ENCODE measurements at regions not wholly inside any gene's neighbourhood (a gene's known extent, or its start where the extent isn't known, plus 50 kb on each side); places are given as distances from the start of the nearest gene placed in this dataset.
A peak's percentile ranks its signal among the peaks of the same experiment; 100 is the strongest.
"Not testable (repeated sequence)": the region's sequence is repeated elsewhere in the genome, so short reads cannot be mapped to it uniquely, and the experiment has no call there.

DNA sequence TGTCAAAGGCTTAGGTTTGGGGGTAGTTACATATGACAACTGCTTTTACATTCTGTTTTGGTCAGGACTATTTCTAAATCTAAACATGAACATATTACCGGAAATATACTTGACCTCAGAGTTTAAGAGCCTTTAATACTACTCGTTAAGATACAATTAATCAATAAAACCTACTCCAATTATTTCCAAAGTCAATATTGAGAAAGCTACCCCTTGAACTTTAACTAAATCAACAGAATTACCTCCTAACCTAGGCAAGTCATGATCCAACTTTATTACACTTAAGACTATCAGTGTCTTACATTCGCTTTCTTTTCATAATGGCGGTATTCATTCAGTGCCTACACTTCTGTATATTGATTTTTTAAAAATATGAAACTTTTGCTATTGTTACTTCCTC lies 107.7 kb downstream of the RAP2B start:
- no peak for DNase-seq

DNA sequence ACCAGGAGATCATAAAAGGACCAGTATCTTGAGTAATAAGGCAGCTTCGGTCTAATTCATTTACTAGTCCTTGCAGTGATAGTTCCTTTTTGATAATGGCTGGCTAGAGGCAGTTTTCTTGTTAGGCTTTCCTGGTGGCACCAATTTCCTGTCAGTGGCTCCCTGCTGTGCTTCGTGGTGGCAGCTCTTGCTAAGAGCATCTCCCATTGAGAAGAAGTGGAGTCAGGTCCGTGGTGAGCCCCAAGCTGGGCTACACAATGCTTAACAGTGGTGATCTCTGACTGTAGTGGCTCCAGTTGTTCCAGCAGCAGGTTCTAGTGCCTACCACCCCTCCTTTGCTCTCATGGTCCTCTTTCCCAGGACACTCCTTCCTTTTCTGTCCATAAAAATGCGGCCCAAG lies 111.2 kb downstream of the RAP2B start:
- DNase-seq, result no peak

DNA sequence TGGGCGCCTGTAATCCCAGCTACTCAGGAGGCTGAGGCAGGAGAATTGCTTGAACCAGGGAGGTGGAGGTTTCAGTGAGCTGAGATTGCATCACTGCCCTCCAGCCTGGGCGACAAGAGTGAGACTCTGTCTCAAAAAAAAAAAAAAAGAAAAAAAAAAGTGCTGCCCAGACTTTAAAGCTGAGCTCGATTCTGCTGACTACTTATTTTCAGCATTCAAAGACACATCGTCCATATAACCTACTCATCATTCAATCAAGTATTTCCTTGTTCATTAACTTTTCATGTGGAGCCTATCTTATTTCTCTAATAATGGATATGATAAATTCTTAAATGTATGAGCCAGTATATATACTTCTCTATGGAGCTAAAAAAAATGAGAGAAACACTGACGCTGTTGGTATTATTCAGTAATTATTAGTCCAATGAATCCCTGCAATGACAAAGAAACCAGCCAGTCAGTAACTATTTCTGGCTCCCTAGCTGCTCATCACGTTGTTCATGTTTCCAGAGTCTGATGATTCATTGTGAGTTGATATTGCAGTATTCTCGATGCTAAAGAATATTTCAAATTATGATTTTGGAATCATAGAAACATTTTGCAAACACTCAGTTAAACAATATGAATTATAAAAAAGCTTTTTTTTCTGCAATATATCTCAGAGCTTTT lies 111.9 kb downstream of the RAP2B start:
- DNase-seq, result peak; percentile 76

DNA sequence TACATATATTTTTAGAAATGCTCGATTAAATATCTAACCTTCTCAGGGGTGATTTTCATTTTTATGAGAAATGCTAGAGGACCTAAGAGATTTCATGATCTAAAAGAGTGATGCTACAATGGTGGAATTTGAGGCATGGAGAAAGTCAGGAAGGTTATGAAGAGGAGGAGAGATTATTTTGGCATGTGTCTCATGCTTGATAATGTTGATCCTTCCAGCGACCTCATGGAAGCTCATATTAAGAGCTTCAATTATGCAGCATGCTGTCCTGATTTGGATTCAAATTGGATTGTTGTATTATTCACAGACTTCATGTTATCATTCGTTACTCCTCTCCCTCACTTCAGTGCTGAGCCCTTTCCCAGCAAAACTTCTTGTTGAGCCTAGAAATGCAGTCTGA lies 112.5 kb downstream of the RAP2B start:
- peak; percentile 47 for DNase-seq

DNA sequence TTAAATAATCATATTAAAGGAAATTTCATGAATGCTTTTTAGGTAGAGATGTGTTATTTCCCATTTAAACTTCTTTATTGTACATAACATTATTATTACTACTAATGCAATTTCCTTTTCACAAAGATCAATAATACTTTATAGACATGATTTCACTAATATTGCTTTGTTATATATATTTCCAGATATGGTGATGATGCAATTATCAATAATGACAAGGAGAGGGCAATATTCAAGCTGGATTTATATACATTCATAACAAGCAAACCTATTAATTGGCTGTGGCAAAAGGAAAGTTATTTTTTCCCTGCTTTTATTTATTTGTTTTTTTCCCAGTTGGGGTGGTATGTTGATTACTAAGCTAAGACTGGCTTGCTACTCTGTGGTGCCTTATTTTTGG lies 113.5 kb downstream of the RAP2B start:
- DNase-seq, result no peak

DNA sequence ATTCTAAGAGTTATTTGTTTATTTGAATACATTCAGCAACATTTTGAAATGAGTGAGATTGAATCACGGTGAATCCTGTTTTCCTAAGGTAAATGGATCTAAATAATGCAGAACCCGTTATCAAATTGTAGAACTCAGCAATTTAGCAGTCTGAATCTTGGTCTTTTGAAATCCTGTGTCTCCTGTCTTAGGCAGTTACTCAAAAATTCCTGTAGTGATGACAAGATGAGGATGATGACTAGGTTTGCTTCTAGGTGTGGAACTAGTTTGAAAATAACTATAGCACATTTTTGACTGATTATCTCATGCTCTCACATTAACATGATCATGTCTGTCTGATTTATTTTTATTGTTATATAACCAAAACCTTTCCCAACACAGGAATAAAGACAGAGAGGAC lies 115.0 kb downstream of the RAP2B start:
- DNase-seq, result peak; percentile 85

DNA sequence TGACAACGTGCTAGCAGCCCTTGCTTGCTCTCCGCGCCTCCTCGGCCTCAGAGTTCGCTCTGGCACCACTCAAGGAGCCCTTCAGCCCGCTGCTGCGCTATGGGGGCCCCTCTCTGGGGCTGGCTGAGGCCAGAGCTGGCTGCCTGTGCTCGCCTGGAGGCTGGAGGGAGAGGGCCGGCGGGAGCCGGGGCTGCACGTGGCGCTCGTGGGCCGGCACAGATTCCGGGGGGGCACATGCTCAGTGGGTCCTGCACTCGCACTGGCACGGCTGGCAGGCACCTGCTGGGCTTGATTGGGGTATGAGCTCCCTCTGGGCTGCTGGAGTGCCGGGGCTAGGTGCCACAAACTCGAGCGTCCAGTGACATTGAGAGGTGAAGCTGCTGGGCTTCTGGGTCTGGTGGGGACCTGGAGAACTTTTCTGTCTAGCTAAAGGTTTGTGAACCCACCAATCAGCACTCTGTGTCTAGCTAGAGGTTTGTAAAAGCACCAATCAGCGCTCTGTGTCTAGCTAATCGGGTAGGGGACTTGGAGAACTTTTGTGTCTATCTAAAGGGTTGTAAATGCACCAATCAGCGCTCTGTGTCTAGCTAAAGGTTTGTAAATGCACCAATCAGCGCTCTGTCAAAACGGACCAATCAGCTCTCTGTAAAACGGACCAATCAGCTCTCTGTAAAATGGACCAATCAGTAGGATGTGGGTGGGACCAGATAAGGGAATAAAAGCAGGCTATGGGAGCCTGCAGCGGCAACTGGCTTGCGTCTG lies 119.4 kb downstream of the RAP2B start:
- DNase-seq, result not testable (repeated sequence)

DNA sequence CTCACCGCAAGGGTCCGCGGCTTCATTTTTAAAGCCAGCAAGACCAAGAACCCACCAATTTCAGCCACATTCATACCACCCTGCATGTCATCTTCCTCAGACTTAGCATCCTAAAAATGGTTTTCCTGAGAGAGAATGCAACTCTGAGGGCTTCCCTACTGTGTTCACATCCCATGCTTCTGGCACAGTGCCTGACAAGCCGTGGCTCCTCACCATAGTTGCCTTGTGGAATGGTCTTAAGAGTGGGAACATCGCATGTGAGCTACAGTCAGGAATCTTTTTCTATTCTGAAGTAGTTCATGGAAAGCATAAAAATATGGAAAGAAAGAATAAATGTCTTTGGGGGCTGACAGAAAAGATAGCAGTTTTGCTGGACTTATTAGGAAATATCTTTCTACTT lies 120.3 kb downstream of the RAP2B start:
- no peak for DNase-seq

DNA sequence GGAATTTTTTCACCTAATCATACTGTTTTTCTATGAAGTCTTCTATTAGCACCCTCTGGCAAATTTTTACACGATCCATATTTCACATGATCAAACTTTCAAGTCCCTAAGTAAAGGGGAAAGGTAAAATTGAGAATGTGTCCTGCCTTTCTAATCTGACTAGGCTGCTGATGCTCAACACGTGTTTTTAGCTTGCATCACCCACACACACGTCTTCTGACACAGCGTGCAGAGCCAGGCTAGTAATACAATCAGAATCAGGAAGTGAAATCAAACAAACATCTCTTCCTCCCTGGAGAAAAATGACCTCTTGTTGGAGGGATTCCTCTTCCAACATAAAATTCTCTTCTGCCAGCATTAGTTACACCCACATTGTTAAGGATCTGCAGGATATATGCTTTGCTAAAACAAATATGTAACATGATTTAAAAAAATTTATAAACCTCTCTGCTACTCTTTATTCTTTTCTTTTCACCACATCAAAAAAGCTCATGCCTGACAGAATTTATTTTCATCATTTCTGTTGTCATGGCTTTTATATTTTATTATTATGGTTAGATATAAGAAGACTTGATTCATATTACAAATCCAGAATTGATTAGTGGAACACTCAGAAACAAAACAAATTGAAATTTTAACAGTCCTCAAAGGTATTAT lies 122.4 kb downstream of the RAP2B start:
- DNase-seq, result peak; percentile 91

DNA sequence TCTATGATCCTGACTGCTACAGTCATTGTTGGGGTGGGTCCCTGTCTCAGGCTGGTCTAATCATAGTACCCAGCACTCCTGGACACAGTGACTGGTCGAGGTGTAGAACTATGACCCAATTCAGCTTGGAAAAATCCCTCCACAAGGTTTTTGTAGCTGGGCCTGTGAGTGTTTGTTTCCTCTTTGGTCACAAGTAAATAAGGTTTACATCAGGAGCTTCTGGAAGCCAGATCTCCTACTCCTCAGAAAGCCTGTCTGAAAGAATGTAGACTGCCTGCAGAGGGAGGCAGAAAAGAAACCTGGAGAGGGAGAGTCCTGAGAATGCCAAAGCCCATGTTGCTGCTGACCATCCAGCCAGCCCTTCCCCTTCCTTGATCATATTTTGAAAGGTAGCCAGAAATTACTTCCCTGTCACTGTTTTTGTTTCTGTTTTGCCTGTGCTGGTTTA lies 123.2 kb downstream of the RAP2B start:
- DNase-seq, result peak; percentile 20

DNA sequence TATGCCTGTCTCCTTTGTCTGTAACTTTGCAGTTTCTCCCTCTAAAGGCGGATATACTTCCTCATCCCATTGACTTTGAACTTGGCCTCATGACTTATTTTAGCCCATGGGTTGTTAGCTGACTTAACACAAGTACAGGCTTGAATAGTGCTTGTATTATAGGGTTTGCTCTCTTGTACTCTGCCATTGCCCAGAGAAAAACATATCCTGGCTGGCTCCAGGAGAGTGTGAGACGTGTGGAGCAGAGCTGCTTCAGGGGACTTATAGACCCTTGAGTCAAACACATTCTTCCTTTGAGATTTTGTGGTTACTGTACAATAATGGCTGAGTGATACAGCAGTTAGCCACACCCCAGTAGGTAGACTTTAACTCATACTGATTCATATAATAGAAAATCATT lies 124.0 kb downstream of the RAP2B start:
- DNase-seq, result no peak

DNA sequence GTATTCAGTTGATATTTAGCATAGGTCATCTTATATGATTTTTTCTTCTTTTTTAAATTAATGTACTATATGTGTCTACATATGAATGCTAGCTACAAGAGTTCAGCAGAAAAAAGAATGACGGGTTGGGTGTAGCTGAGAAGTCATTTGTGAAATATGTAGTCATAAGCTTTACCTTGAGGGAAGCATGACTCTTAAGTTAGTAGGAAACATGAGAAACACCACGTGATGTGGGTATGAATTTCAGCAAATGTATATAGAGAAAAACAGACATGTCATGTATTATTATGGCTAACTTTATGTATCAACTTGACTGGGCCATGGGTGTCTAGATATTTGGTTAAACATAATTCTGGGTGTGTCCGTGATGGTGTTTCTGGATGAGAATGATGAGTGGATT lies 125.0 kb downstream of the RAP2B start:
- no peak for DNase-seq

DNA sequence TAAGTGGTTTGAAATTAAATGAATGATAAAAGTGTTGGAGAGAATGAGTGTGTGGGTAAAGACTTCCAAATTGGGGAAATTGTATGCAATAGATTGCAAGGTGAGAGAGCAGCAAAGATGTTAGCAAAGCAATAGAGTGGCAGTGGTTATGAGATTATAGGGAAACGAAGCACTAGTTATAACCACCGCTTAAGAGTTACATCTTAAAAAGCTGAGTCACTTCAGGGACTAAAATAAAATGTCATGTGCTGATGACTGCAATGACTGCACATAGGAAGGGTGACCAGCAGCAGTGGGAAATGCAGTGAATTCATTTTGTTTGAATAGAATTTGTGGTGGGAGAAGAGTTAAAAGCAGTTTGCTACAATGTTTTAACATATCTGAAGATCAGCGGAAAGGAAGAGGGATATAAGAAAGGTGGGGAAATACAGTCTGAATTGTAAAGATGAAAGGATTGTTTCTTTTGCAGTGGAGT lies 127.3 kb downstream of the RAP2B start:
- peak; percentile 36 for DNase-seq

DNA sequence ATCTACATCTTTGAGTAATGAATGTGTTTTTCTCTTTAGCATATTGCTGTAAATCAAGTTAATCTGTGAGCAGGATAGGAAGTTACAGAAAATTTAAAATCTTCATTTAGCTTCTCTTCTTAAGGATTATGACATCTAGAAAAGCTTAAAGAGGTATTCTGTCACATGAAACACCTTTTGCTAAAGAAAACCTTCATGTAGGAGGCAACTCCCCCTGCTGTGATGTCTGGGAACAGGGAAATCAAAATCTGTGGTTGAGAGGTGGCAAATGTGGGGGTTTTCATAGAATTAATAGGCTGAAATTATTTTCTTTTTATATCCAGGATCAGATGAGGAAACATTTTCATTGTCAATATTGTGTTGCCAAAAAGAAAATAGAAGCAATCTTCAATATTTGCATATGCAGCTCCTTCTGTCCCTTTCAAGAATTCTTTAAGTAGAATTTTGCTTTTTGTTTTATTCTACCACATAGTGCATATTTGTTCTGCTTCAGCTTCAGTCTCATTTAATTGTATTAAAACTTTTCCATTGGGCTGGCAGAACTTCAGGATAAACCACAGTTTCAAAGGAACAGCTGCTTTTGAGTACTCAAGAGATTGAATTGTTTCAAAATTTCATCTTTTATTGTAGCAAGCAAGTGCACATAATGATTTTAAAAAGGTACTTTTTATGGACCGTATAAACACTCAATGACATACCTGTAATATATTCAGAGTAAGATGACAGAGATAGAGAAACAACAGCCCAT lies 128.4 kb downstream of the RAP2B start:
- no peak for DNase-seq

DNA sequence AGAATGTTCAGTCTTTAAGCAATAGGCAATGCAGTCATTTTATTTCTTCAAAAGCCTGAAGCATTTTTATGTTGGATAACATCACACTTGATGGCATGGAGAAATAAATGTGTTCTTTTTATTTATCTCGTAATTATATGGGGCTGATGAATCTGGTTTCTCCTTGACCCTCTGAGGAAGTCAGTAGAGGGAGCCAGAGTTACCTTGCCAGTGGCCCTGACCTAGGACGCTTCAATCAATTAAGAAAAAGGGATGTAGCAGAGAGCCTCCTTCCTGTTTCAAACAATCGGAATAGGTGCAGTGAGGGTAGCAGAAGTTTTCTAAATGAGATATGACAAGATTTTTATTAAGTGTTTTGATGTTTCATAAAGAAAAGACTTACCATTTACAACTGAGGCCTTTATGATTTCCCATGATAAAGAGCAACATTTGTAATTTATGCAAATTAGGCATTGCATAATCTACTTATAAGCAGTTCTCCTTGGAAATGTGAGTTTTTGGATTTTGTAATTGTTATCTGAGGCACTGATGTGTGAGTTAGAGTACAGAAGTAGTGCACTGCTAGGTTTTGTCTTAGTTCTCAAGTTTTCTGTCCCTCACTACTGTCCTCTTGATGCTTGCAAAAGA lies 129.1 kb downstream of the RAP2B start:
- DNase-seq, result no peak

DNA sequence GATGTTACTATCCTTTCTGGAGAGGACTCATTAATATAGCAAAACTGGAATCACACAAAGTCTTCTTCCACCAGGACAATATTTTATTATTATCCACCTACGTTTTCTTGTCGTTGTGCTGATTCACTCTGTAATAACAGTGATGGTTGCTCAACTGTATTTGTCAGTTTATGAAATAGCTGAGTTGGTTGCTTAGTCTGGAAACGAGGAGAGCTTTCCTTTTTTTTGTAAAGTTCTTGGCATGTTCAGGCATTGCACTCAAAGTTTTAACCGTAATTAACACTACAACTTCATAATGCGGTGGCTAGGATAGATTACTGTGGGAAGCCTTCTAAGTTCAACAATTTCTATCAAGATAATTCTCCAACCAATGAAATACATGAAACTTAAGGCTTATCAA lies 131.2 kb downstream of the RAP2B start:
- no peak for DNase-seq

DNA sequence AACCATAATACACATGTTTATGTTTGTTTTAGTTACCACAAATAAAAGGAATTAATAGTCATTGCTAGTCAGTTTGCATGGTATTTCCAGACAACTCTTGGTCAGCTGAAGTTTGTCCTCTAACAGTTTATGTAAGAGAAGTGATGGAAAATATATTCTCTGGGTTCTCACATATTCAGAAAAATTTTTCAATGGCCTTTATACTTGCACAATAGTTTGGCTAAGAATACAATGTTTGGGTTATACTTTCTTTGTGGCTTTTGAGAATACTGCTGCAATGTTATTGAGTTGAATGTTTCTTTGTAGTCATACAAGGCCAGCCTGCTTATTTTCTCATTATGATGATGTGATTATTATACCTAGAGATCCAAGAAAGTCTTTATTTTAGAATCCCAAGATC lies 133.9 kb downstream of the RAP2B start:
- DNase-seq, result no peak

DNA sequence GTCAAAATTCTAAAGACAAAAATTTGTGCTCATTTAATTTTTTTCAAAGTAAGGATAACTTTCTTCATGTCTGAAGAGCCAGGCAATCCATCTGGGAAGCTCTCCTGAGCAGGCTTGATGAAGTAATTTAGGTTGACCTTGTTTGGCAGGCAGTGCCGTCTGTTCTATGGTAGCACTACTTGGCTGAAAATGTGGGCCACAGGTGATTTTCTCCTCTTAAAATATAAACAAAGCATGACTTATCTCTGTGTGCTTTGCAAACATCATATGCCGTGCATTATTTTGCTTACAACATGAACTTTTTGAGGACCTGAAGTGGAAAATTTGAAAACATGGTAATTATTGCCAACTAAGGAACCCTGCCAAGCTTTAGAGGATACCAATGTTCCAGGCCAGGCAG lies 143.2 kb downstream of the RAP2B start:
- DNase-seq, result no peak

DNA sequence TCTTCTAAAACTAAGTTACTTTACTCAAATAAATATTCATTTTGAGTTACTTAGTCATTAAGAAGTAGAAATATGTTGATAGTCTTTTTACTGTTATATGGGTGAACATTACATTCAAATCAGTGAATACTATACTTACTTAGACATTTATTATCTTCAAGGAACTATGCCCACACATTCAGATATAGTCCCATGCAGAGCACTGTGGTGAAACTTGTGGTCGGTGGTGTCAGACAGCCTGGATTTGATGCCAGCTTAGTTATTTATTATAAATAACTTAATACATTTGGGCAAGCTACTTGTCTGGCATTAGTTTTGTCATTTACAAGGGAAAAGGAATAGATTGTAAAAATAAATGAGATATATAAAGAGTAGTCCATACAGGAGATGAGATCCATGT lies 149.5 kb downstream of the RAP2B start:
- DNase-seq, result no peak

DNA sequence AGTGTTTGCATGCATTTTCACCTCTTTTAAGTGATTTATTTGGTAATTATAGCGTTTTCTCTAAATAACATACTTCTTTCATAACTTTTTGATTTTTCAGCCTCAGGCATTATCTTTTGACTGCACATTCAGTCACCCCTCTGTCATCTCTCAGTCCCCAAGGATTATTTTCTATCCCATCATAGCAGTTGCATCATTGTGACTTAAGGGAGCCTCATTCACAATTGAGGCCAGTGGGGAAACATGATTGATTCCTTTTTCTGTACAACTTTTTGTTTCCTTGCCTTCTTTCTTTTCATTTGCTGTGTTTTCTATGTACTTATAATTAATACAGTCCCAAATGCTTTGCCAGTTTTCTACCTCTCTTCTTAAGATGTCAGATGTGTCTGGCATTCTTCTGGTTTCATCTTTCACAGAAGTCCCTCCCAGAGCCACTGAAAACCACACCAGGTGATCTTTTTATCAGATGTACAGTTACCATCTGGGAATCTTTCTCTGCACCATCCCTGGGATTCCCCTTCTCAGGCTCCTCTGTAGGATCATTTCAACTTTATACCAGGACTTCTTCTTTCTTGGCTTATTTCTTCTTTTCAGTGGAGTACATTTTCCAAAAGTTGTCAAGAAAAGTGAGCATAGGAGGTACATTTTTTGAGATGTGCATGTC lies 151.4 kb downstream of the RAP2B start:
- DNase-seq, result no peak

DNA sequence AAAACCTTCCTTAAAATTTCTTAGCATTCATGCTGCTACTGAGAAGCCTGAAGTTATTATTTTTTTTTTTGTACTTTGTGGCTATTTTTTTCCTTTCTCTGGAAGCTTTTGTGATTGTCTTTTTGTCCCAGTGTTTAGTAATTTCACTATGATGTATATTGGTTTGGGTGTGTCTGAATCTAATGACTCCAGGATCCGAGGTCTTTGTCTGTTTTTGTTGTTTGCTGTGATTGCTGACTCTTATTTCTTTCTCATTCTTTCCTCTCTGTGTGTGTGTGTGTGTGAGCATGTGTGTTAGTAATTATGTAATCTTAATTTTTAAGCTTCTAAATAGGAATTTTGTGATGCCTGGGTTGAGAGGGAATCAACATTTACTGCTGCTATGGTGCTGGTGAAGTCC lies 152.0 kb downstream of the RAP2B start:
- no peak for DNase-seq

DNA sequence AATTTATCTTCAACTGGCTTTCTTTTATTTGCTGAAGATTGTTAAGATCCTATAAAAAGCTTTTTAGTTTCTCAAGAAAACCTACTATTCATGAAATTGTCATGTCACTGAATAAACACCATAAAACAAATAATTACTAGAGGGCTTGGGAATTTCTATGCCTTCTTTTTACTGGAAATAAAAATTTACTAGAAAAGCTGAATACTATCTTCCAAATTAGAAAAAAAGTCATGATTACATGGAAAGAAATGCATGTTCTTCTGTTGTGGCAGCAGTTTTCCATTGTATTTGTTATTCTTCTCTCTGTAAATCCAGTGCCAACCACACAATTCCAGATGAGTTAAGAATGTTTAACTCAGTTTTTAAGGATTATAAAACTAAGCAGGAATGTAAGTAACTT lies 153.8 kb downstream of the RAP2B start:
- DNase-seq, result peak; percentile 58
